Central memory CD4-positive, alpha-beta T cell (primary cell): ENCODE measurements at regions not wholly inside any gene's neighbourhood (a gene's known extent, or its start where the extent isn't known, plus 50 kb on each side); places are given as distances from the start of the nearest gene placed in this dataset.
"Not testable (repeated sequence)": the region's sequence is repeated elsewhere in the genome, so short reads cannot be mapped to it uniquely, and the experiment has no call there.

Experiments
- DNase-seq: peaks from one replicate; pipeline ENCODE4 v3.0.0; 2022

DNA sequence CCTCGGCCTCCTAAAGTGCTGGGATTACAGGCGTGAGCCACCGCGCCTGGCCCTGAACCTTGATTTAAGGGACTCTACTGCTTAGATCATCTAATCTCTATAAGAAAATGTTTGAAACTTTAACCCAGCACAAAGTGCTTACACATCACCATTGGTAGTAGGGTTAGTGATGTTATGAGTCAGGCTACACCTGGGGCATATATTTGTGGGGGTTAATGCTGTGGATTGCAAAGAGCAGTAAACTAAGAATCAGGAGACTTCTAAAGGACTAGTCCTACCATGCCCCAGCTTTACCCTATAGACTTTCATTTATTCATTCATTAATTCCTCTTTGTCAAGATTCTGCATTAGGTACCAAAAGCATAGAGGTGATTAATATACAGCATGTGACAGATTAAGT is 880.5 kb downstream of the TTLL7 start:
- DNase-seq: no peak

DNA sequence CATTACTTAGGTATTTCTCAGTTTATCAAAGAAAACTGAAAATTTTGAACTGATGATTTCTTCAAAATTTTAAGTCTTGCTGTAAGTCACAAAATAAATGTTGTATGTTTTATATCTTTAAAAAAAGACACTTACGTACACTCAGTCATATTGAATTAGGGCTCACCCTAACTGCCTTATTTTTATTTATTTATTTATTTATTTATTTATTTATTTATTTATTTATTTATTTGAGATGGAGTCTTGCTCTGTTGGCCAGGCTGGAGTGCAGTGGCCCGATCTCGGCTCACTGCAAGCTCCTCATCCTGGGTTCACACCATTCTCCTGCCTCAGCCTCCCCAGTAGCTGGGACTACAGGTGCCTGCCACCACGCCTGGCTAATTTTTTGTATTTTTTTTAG is 881.9 kb downstream of the TTLL7 start:
- DNase-seq: not testable (repeated sequence)

DNA sequence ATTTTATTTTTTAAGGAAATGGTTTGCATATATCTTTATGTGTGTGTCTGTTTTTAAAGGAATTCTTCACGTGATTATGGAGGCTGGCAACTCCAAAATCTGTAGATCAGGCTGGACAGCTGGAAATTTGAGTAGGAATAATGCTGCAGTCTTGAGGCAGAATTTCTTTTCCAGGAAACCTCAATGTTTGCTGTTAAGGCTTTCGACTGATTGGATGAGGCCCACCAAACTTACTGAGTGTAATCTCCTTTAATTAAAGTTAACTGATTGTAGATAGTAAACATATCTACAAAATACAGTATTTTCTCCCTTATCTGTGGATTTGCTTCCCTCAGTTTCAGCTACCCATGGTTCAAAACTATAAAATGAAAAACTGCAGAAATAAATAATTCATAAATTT is 883.1 kb downstream of the TTLL7 start:
- DNase-seq: no peak

DNA sequence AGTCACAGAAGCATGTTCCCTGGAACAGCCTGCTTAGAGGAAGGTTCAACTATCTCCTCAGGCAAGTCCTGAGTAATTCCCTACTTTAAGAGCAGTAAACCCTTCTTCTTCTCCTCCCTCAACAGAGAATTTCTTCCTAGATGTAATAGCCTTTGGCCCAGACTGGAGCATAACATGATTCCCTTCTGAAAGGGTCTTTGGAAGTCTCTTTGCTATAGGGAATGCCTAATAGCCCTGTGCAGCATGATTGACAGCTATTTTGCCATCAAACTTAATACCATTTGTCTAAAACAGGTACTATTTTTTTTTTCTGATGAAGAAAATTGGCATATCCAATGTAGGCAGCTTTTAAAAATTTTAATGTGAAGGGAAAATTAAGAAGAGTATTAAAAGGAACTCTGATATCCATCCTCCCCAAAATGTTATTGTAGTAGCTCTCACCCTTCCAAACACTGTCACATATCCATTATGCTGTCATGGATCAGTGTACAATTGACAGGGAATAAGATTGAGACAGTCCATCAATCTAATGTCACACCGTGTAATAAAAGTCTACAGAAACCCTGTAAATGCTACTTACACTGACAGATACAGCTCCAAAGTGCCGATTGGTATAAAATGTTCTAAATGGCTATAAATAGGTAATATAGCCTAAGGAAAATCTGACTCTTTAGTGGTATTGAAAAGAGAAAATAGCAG is 884.6 kb downstream of the TTLL7 start:
- no peak for DNase-seq

DNA sequence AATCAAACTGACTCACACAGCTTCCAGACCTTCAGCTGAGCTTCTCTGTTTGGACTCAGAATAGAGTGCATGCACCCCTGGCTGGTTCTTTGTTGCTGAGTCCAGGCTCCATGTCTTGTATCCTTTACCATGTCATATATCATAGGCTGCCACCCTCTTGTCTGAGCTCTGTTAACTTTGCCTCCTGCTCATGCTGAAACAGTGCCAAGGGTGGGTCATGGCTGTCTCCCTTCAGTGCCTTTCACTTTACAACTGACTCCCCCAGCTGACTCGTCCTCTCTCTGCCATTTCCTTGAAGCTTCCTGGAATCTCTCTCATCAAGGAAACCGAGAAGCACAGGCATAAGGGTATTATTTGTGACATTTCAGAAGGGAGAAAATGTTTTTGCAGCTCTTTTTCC is 885.3 kb downstream of the TTLL7 start:
- no peak for DNase-seq

DNA sequence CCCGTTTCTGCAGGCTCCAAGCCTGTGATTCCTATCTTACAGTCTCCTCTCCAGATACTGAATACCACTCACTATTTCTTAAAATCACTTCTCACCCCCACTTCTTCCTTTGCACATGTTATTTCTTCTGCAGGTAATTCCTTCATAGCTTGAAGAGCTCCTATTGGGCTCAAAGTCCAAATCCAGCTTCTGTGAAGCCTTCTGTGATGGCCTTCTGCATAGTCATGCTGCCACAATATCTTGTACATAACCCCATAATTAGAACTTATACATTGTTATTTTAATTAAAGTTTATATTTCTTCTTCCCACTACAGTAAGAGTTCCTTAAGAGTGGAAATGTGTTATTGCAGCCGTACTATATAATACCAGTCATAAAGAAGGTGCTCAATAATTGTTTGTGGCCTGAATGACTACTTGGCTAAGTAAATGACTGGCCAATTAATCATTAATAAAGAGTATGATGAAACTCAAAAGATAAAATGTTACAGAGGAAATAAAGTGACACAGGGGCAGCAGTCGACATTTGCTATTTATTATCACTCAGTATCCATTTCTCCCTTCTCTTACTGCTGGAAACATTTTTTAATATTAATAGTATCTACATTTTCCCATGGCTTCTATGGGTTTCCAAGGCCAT is 886.6 kb downstream of the TTLL7 start:
- DNase-seq: no peak

DNA sequence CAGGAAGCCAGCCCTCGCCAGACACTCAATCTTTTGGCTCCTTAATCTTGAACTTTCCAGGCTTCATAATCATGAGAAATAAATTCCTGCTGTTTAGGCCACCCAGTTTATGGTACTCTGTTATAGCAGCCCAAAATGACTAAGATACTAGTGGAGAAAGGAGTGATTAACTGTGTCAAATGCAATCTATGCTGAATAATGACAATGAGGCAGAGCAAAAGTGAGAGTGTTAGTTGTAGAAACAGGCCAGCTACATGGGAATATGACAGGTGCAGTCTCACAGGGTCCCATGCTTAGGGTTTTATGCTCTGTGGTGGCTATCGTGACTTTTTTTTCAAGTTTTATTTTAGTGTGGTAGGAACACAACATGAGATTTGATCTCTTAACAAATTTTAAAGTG is 888.8 kb downstream of the TTLL7 start:
- DNase-seq: no peak

DNA sequence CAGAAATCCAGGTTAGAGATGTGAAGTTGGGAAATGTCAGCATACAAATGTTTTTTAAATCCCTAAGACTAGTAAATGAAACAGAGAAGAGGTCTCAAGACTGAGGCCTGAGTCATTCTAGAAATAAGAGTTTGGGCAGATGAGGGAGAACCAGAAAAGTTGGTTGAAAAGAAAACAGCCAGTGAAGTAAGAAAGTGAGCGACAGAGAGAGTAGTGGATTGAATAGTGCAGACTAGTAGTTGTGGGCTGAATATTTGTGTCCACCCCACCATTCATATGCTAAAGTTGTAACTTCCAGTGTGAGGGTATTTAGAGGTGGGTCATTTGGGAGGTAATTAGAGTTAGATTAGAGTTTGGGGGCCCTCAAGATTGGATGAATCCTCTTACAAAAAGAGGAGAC is 889.2 kb downstream of the TTLL7 start:
- no peak for DNase-seq

DNA sequence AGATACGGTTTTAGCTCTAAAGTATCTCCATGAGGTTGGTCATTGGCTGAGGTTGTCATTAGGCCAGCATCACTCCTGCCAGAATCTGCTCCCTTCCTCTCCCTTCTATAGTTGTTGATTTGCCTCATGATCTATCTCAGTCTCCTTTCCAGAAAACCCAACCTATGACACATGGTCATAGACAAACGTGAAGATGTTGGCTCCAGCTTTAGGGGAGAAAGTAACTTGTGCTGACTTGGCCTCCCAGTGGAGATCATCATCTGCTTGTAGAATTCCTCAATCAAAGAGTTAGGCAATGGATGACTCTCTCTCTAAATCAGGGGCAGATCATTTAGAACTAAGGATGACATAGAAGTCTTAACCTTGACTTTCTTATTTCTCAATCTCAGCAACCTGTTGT is 894.4 kb downstream of the TTLL7 start:
- DNase-seq: no peak

DNA sequence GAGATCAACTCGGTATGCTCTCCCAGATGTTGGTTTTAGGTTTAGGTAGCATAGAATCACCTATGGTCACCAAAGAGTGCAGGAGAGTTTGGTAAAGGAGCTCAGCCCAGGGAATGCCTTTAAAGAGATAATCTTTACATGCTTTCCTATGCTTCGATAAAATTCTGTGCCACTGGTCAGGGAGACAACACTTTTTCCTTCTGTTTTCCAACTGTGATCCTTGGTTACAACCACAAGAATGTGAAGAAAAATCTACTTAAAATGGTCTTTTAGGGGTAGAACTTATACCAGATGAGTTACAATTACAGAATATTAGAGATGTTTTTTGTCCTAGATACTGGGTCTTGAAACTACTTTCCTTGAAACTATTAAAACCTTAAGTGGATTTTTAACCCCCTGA is 895.6 kb downstream of the TTLL7 start:
- DNase-seq: no peak

DNA sequence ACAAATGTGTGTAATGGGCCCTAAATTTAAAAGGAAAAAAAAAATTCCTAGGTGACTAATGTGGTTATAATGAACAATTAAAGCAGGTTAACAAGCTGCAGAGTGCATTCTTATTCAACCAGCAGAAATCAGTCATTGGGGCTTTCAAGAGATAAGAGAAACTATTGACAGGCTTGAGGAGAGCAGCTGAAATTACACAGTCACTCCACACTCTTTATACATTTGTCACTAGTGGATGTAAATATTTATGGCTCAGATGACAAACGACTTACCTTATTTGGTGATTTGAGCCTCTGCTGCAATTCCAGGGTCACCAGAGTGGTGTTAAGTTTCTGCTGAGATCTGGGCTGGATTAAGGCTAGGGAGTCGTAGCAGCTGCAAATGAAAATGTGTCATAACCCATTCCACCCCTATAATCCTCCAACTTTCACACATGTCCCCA is 896.3 kb downstream of the TTLL7 start:
- DNase-seq: no peak

DNA sequence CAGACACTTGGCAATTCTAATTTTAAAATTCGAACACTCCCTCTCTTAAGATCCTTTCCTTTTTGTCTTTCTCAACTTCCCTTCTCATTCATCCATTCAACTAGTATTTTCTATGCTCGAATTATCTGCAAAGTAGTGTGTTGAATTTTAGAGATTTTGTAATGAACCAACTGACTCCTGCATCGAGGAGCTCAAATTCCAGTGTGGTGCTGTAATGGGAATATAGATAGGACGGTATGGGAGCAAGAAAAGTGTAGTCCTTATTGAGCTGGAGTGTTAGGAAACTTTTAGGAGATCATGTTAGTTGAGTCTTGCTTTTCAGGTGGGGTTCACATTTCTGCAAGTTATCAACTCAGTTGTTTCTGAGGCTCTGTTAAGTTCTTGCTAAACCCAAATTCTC is 897.5 kb downstream of the TTLL7 start:
- DNase-seq: no peak

DNA sequence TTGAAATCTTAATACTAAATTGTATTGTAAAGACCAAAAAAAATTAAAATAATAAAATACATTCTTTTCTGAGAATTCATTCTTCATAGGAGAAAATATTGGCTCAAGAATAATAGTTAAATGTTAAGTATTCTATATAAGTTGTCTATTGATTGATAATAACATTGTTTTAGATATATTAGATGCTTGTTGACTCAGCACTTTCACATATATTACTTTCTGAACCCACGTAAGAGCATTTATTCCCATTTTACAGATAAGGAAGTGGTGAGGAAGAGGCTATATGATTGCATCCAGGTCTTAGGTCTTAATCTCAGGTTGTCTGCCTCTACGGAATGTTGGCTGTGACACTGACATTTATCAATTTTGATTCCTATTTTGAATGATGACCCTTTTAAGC is 898.8 kb downstream of the TTLL7 start:
- no peak for DNase-seq

DNA sequence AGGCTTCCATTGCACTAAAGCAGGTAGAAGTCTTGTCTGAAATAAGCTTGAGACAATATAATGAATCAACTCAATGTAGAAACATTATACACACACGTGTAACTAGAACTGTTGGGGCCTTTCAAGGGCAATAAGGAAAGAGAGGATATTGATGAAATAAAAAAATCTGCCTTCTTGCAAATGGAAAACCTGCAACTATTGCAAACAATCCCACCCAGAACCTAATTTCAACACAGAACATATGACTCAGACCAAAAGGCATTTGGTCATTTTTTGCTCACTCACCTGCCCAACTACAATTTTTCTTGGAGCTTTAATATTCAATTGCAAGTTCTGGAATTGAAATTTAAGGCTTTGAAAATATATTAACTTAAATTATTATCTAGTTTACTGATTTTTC is 900.1 kb downstream of the TTLL7 start:
- DNase-seq: no peak

DNA sequence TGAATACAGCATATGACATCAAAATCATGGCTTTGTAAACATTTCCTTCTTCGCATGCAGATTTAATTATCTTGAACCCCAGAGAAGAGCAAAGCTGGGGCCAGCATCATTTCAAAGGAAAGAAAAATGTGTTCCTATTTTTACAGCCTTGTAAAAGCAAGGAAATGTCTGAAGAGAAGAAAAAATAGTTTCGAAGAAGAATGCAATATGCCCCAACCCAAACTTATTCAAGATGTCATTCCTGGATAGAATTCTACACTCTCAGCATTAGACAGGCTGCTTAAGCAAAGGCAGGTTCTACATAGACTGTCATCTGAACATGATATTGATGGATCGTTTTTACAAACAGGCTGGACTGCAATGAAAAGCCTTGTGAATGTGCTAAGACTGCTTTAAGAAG is 900.8 kb downstream of the TTLL7 start:
- no peak for DNase-seq

DNA sequence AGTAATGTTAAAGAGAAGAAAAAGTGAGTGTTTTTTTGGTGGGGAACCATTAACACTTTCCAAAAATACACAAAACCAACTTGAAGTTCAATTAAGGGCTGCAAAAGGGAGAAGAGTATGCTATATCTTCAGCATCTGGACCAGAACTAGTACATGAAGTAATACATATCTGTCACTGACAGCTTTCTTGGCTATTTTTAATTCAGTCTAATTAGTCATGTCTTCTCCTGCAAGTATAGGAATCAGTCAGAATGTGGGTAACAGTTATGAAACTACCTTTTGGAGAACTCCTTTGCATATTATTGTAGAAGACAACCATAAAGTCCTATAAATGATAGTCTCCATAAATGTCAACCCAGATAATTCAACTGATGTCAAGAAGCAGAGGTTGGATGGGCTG is 901.2 kb downstream of the TTLL7 start:
- DNase-seq: no peak

DNA sequence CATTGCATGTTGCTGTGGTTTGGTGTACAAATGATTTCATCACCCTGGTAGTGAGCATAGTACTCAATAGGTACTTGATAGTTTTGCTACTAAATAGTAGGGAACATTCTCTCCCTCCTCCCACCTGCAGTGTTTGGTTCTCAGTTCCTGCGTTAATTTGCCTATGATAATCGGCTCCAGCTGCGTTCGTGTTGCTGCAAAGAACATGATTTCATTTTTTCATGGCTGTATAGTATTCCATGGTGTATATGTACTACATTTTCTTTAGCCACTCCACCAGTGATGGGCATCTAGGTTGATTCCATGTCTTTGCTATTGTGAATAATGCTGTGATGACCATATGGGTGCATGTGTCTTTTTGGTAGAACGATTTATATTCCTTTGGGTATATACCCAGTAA is 903.4 kb downstream of the TTLL7 start:
- no peak for DNase-seq

DNA sequence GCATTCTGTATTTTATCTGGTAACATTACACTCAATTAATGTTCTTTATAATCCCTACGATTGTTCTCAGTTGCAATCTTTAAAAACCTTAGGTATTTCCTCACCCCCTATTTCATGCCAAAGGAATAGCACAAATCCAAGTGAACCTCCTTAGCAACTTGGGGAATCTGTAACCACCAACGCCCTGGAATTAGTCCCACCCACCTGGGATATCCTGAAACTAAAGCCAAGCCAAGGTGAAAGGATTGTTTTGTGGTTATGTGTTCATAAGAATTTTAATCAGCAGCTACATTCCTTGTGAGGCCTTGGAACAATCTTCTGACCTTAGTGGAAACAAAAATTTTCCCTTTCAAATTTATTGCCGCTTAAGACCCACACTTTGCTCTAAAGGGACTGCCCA is 908.7 kb downstream of the TTLL7 start:
- no peak for DNase-seq

DNA sequence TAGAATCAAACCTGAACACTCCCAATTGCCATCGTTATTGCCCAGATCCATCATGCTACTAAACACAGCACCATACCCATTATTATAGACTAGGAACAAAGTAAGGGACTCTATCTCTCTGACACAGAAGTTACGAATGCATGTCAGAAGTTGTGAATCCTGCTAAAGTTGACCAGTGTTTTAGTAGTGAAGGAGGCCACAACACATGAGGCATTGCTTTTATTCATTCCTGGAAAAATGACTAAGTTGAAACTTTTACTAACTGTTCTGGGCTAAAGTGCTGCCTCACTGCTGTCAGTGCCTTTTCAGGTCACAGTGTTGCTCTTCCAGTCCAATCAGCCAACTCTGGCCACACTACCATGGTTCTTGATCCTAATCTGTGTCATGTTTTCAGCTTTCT is 911.1 kb downstream of the TTLL7 start:
- DNase-seq: no peak

DNA sequence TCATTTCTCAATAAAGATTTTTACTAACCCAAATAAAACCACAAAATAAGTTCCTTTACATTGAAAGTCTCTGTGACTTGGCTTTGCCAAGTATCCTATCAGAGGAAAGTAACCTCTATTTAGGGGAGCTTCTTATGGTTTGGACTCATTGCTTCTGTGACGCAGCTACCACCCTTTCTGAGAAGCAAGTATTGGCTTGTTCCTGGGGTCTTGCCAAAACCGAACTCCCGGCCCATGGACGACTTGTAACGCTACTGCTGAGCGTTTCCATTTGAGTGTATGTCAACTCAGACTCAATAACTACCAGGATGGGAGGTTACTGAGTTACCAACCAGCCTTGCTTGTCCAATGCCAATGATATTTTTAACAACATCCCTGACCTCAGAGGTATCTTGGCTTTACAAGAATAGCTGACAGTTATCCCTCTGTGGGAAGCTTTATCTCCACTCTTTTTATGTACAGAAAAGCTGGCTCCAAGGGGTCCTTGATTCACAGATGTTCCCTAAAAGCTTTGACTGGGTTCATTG is 911.9 kb downstream of the TTLL7 start:
- no peak for DNase-seq

DNA sequence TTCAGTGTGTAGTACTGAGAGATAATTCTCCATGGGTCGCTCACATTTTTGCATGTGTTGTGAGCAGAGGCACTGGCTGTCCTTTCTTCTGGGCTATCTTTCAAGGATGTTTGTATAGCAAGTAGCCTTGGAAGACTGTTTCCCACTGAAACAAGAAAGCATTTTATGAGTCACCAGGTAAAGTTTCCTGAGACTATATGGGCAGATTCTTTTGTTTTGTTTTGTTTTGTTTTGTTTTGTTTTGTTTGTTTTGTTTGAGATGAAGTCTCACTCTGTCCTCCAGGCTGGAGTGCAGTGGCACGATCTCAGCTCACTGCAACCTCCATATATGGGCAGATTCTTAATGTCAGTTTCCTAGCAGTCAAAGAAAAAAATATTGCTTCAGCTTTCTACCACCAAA is 912.6 kb downstream of the TTLL7 start:
- no peak for DNase-seq

DNA sequence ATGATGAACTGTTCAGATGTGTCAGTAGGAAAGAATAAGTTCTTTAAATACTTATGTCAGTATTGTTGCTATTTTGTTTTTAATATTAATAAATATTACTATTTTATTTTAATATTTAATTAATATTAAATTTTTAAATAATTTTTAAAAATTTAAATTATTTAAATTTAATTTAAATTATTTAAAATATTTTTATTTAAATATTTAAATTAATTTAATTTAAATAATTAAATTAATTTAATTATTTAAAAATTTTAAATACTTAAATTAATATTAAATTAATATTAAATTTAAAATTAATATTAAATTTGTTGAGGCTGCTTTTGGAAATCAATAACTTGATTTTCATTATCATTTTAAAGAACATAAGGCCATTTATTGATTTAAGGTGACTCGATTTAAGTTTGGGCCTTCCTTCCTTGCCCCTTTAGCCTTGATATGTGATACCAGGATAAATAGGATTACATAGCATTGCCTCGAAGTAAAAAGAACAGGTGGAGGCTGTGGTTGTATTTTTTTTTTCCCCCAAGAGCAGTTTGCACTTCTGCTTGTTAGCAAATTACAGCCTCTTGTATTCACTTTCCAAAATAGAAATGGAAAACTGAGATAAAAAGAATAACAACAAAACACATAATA is 915.2 kb downstream of the TTLL7 start:
- no peak for DNase-seq

DNA sequence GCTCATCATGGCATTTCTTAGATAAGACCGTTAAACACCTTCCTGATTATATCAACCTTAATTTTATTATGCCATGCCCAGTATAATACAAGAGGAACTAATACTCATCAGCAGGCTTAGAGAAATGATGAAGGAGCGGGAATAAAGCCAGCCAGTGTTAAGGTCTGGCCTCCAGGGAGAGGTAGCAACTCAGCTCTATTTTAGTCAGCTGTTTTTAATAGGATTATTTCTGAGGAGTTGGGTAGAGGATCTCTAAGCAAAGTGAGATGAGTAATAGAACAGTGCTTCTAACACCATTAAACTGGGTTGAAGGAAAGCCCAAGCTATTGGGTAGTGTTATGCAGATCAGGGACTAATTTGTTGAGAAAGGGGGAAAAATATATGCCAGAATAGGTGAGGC is 921.5 kb downstream of the TTLL7 start:
- no peak for DNase-seq

DNA sequence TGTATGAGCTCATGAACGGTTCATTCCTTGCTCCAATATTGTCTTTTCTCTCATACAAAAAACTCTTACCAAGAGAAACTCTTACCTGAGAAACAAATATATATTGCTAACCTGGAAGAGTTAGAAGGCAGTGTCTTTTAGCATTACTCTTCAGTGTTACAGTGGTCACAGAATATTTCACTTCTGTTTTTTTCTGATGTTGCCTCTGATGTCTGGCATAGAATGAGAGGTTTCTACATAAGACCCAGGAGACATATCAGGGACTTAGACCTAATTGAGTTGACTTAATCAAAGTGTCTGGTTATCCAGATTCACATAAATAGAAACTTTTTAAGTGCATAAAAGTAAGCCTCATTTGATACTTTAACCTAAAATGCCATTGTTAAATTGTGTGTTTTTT is 923.8 kb downstream of the TTLL7 start:
- no peak for DNase-seq
